MM.1S (cell line): ENCODE measurements at regions not wholly inside any gene's neighbourhood (a gene's known extent, or its start where the extent isn't known, plus 50 kb on each side); places are given as distances from the start of the nearest gene placed in this dataset.

Experiments
- DNase-seq: peaks from one replicate; pipeline ENCODE4 v3.0.0-alpha.2; 2015
- H2AFZ ChIP-seq: fragments of 300-600 bp; sonication (generic); 2 replicates; pipeline ENCODE4 v1.6.0; 2016; ENCODE audit warnings: antibody characterized with exemption, low read length
- H3F3A ChIP-seq: fragments of 300-600 bp; sonication (generic); 2 replicates; pipeline ENCODE4 v1.6.1; 2016; ENCODE audit warnings: mild to moderate bottlenecking, antibody characterized with exemption, low read length, moderate library complexity, mixed read lengths; ENCODE audit not compliant: insufficient read depth
- H3K27ac ChIP-seq: fragments of 300-600 bp; sonication (generic); 2 replicates; pipeline ENCODE4 v1.5.1; 2016; ENCODE audit warnings: mild to moderate bottlenecking, low read length
- H3K27me3 ChIP-seq: fragments of 300-600 bp; sonication (generic); replicated peaks from 2 replicates; pipeline ENCODE4 v1.6.0; 2016; ENCODE audit warnings: low read length; ENCODE audit not compliant: insufficient read depth
- H3K36me3 ChIP-seq: fragments of 300-600 bp; sonication (generic); replicated peaks from 2 replicates; pipeline ENCODE4 v1.6.1; 2016; ENCODE audit warnings: mild to moderate bottlenecking, low read length, mixed read lengths; ENCODE audit not compliant: insufficient read depth
- H3K4me1 ChIP-seq: fragments of 300-600 bp; sonication (generic); 2 replicates; pipeline ENCODE4 v1.6.1; 2016; ENCODE audit warnings: low read length, mixed read lengths
- H3K4me2 ChIP-seq: fragments of 300-600 bp; sonication (generic); 2 replicates; pipeline ENCODE4 v1.6.0; 2016; ENCODE audit warnings: low read depth, low read length
- H3K4me3 ChIP-seq: fragments of 300-600 bp; sonication (generic); 2 replicates; pipeline ENCODE4 v1.5.1; 2016; ENCODE audit warnings: low read length, mixed read lengths
- H3K79me2 ChIP-seq: fragments of 300-600 bp; sonication (generic); 2 replicates; pipeline ENCODE4 v1.6.1; 2016; ENCODE audit warnings: mixed run types, low read length, mixed read lengths
- H3K9ac ChIP-seq: fragments of 300-600 bp; sonication (generic); 2 replicates; pipeline ENCODE4 v1.6.1; 2016; ENCODE audit warnings: low read length, mixed read lengths
- H3K9me2 ChIP-seq: fragments of 300-600 bp; sonication (generic); replicated peaks from 2 replicates; pipeline ENCODE4 v1.6.1; 2016; ENCODE audit warnings: mild to moderate bottlenecking, low read length, mixed read lengths; ENCODE audit not compliant: insufficient read depth
- H3K9me3 ChIP-seq: fragments of 300-600 bp; sonication (generic); replicated peaks from 2 replicates; pipeline ENCODE4 v1.6.1; 2016; ENCODE audit warnings: mild to moderate bottlenecking, low read length, mixed read lengths; ENCODE audit not compliant: insufficient read depth
- H4K20me1 ChIP-seq: fragments of 300-600 bp; sonication (generic); 2 replicates; pipeline ENCODE4 v1.6.1; 2016; ENCODE audit warnings: mild to moderate bottlenecking, low read length, moderate library complexity, mixed read lengths; ENCODE audit not compliant: insufficient read depth
- CTCF ChIP-seq: fragments of 300-600 bp; sonication (generic); IDR thresholded peaks from 2 replicates; pipeline ENCODE4 v1.5.1; 2016; ENCODE audit warnings: antibody characterized with exemption, low read length, mixed read lengths
- EZH2 ChIP-seq: fragments of 300-600 bp; sonication (generic); optimal IDR thresholded peaks from 2 replicates; pipeline ENCODE3; 2017; ENCODE audit warnings: low read depth, mild to moderate bottlenecking, antibody characterized with exemption, low read length, mixed read lengths
- EZH2phosphoT487 ChIP-seq: fragments of 300-600 bp; sonication (generic); IDR thresholded peaks from 2 replicates; pipeline ENCODE4 v1.6.1; 2018; ENCODE audit warnings: antibody characterized with exemption, low read length

GRCh38 chr10:21330628-21331020 lies 194.9 kb downstream of the SKIDA1 start:
- TF ChIP-seq EZH2phosphoT487 (no peak), EZH2 (no peak), CTCF (no peak)
- DNase-seq = no peak
- Histone ChIP-seq H2AFZ (no peak overlapping the region), H3K27ac (no peak overlapping the region), H3K4me3 (no peak overlapping the region), H3K4me1 (no peaks in the 10 kb centered on the region), H3K9me2 (no peaks in the 10 kb centered on the region), H4K20me1 (no peaks in the 10 kb centered on the region), H3K27me3 (no peaks in the 10 kb centered on the region), H3K9me3 (no peaks in the 10 kb centered on the region), H3K9ac (no peak overlapping the region), H3K4me2 (no peak overlapping the region), H3K36me3 (no peaks in the 10 kb centered on the region), H3K79me2 (no peaks in the 10 kb centered on the region), H3F3A (no peaks in the 10 kb centered on the region)

GRCh38 chr10:21329995-21330627 lies 195.4 kb downstream of the SKIDA1 start:
- no peak overlapping the region for H3K4me2 ChIP-seq
- H3K27ac ChIP-seq = no peak overlapping the region
- H3K79me2 ChIP-seq = no peaks in the 10 kb centered on the region
- no peak overlapping the region for H2AFZ ChIP-seq
- H3K27me3 ChIP-seq = no peaks in the 10 kb centered on the region
- H4K20me1 ChIP-seq = no peaks in the 10 kb centered on the region
- DNase-seq = no peak
- no peak for TF ChIP-seq EZH2
- TF ChIP-seq CTCF = no peak
- no peak for TF ChIP-seq EZH2phosphoT487
- no peaks in the 10 kb centered on the region for H3K9me2 ChIP-seq
- H3F3A ChIP-seq = no peaks in the 10 kb centered on the region
- no peaks in the 10 kb centered on the region for H3K36me3 ChIP-seq
- no peak overlapping the region for H3K4me3 ChIP-seq
- H3K9me3 ChIP-seq = no peaks in the 10 kb centered on the region
- H3K4me1 ChIP-seq = no peaks in the 10 kb centered on the region
- no peak overlapping the region for H3K9ac ChIP-seq

- H3K9me2 ChIP-seq = no peaks in the 10 kb centered on the region
- no peak for TF ChIP-seq EZH2phosphoT487
- no peak for TF ChIP-seq EZH2
- TF ChIP-seq CTCF = no peak
- H4K20me1 ChIP-seq = no peaks in the 10 kb centered on the region
- no peak overlapping the region for H3K4me3 ChIP-seq
- no peak overlapping the region for H3K9ac ChIP-seq
- no peak for DNase-seq
- H3K27me3 ChIP-seq = no peaks in the 10 kb centered on the region
- no peaks in the 10 kb centered on the region for H3K4me1 ChIP-seq
- no peak overlapping the region for H3K27ac ChIP-seq
- H3F3A ChIP-seq = no peaks in the 10 kb centered on the region
- no peaks in the 10 kb centered on the region for H3K79me2 ChIP-seq
- H3K36me3 ChIP-seq = no peaks in the 10 kb centered on the region
- no peaks in the 10 kb centered on the region for H3K9me3 ChIP-seq
- H3K4me2 ChIP-seq = no peak overlapping the region
- no peak overlapping the region for H2AFZ ChIP-seq
These were observed 198.0 kb downstream of the SKIDA1 start for GRCh38 chr10:21327289-21327993.
